ENCODE measurements at regions not wholly inside any gene's neighbourhood (a gene's known extent, or its start where the extent isn't known, plus 50 kb on each side); places are given as distances from the start of the nearest gene placed in this dataset.

DNA sequence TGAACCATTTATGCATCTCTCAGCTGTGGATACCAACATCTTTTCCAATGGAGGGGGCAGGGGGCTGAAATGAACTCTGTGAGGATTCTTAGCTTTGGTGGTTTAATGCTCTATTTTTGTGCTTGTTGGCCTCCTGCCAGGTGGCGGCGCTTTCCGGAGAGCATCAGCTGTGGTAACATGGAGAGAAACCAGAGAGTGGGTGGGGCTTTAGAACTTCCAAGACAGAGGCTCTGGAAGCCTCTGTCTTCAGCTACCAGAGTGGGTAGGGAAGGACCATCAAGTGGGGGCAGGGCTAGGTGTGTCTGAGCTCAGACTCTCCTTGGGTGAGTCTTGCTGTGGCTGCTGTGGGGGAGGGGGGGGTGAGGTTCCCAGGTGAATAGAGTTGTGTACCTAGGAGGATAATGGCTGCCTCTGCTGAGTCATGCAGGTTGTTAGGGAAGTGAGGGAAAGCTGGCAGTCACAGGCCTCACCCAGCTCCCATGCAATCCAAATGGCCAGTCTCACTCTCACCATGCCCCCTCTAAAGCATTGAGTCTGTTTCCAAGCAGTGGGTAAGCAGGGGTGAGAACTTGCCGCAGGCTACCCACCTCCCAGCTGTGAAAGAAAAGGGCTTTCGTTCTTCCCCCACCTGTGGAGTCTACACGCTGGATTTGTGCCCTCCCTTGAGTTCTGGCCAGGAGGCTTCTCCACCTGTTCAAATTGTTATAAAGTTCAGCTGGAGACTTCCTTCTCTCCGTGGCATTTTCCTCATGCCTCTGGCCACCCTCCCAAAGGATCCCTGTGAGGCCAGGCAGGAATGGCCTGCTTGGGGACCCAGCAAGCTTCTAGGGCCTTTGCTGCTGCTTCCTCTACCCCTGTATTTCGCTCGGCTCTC lies 527.0 kb downstream of the NEBL start:
- Histone ChIP-seq H3K27ac (no peak overlapping the region), H3K4me3 (no peak overlapping the region), H3K4me1 (no peaks in the 10 kb centered on the region), H3K27me3 (no peaks in the 10 kb centered on the region), H3K36me3 (no peaks in the 10 kb centered on the region), H3K9me3 (no peaks in the 10 kb centered on the region)
- 89 to 95% methylated on average over 4 to 7 of the region's 9 CpGs for WGBS, 2 donors (ENCODE audit: low coverage in 1 of 2)
- no peak for TF ChIP-seq POLR2A (IDR thresholded peaks at IDR 0.05)
- TF ChIP-seq POLR2AphosphoS5 (IDR thresholded peaks at IDR 0.05), result no peak
- TF ChIP-seq EP300 (IDR thresholded peaks at IDR 0.05), result no peak
- no peak for ATAC-seq

DNA sequence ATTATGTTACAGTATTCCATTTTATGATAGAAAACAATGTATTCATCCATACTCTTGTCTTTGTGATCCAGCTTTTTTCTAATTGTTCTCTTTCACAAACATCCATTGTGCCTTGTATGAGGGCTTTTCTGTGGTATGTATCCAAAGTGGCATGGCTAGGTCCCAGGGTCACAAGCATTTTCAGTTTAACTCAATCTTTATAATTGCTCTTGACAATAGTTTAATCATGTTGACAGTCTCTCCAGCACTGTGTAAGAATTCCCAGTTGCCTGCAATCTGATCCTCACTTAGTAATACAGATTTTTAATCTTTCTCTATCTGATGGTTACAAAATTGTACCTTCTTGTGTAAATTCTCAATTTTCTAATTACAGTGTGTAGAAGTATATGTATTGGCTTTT lies 533.4 kb downstream of the NEBL start:
- Histone ChIP-seq H3K9me3 (no peaks in the 10 kb centered on the region), H3K27ac (no peak overlapping the region), H3K36me3 (no peaks in the 10 kb centered on the region), H3K4me3 (no peak overlapping the region), H3K4me1 (no peaks in the 10 kb centered on the region), H3K27me3 (no peaks in the 10 kb centered on the region)
- TF ChIP-seq POLR2A (IDR thresholded peaks at IDR 0.05) (no peak), POLR2AphosphoS5 (IDR thresholded peaks at IDR 0.05) (no peak), EP300 (IDR thresholded peaks at IDR 0.05) (no peak)
- TF ChIP-seq, protein P1, sequence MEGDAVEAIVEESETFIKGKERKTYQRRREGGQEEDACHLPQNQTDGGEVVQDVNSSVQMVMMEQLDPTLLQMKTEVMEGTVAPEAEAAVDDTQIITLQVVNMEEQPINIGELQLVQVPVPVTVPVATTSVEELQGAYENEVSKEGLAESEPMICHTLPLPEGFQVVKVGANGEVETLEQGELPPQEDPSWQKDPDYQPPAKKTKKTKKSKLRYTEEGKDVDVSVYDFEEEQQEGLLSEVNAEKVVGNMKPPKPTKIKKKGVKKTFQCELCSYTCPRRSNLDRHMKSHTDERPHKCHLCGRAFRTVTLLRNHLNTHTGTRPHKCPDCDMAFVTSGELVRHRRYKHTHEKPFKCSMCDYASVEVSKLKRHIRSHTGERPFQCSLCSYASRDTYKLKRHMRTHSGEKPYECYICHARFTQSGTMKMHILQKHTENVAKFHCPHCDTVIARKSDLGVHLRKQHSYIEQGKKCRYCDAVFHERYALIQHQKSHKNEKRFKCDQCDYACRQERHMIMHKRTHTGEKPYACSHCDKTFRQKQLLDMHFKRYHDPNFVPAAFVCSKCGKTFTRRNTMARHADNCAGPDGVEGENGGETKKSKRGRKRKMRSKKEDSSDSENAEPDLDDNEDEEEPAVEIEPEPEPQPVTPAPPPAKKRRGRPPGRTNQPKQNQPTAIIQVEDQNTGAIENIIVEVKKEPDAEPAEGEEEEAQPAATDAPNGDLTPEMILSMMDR (IDR thresholded peaks at IDR 0.05), result no peak
- ATAC-seq, result no peak

DNA sequence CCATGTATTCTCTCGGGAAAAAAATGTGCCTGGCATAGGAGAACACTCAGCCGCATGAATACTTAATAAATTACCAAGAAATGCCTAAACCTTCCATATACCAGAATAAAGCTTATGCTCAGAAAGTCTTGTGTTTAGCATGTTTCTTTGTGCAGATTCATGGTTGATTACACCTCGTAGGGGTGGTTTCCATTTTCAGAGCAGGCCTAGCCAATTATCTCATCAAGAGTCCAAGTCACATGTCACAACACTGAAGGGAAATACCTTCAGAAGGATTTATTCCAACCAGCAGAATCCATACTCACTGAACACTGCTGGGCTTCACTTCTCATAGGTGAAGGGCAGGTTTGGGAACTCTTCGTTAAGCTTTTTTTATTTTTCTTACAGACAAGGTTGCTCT lies 539.7 kb downstream of the PLXDC2 start:
- Histone ChIP-seq H3K27me3 (no peaks in the 10 kb centered on the region), H3K36me3 (no peaks in the 10 kb centered on the region), H3K4me1 (no peaks in the 10 kb centered on the region), H3K9me3 (no peaks in the 10 kb centered on the region), H3K27ac (no peak overlapping the region), H3K4me3 (no peak overlapping the region)
- ATAC-seq, result no peak
- TF ChIP-seq, protein P1 (IDR thresholded peaks at IDR 0.05), result no peak
- TF ChIP-seq POLR2AphosphoS5 (IDR thresholded peaks at IDR 0.05) (no peak), EP300 (IDR thresholded peaks at IDR 0.05) (no peak), POLR2A (IDR thresholded peaks at IDR 0.05) (no peak)
- WGBS, 2 donors (ENCODE audit: low coverage in 1 of 2), result 79 to 84% methylated on average over 3 to 4 of the region's 4 CpGs

DNA sequence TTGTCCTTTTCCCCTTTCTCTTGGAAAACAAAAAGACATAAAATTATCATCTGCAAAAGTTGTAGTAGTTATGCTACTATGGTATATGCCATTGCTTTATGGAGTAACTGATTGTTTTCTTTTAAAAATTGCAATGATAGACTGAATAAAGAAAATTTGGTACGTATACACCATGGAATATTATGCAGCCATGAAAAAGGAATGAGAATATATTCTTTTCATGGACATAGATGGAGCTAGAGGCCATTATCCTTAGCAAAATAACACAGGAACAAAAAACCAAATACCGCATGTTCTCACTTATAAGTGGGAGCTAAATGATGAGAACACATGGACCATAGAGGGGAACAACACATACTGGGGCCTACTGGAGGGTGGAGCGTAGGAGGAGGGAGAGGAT lies 538.8 kb downstream of the PLXDC2 start:
- Histone ChIP-seq H3K27me3 (no peaks in the 10 kb centered on the region), H3K27ac (no peak overlapping the region), H3K4me3 (no peak overlapping the region), H3K9me3 (no peaks in the 10 kb centered on the region), H3K36me3 (no peaks in the 10 kb centered on the region), H3K4me1 (no peaks in the 10 kb centered on the region)
- WGBS, 2 donors (ENCODE audit: low coverage in 1 of 2), result 77 to 84% methylated on average over 3 of the region's 3 CpGs
- ATAC-seq, result no peak
- TF ChIP-seq POLR2AphosphoS5 (IDR thresholded peaks at IDR 0.05) (no peak), POLR2A (IDR thresholded peaks at IDR 0.05) (no peak), EP300 (IDR thresholded peaks at IDR 0.05) (no peak)
- TF ChIP-seq, protein P1 (IDR thresholded peaks at IDR 0.05), result no peak

DNA sequence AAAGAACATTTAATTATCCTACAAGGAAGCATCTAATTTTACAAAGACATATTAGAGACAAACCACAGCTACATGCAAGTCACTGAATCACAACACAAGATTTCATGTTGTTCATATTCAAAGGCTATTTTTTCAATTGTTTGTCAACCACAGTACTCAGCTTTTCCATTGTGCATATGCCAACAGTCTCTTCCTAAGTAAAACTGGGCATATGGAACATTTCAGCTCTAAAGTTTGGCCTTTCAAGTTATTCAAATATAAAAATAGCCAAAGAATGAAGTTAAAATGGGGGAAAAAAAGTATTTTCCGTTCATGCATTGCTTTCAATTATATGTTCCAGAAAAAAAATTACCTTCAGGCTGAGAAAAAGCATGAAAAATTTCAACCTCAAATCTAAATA lies 537.9 kb downstream of the PLXDC2 start:
- Histone ChIP-seq H3K27me3 (no peaks in the 10 kb centered on the region), H3K36me3 (no peaks in the 10 kb centered on the region), H3K9me3 (no peaks in the 10 kb centered on the region), H3K27ac (no peak overlapping the region), H3K4me1 (no peaks in the 10 kb centered on the region), H3K4me3 (no peak overlapping the region)
- WGBS, 2 donors (ENCODE audit: low coverage in 1 of 2), result 32 to 55% methylated on average over 1 of the region's 1 CpG
- no peak for ATAC-seq
- TF ChIP-seq POLR2AphosphoS5 (IDR thresholded peaks at IDR 0.05) (no peak), EP300 (IDR thresholded peaks at IDR 0.05) (no peak), POLR2A (IDR thresholded peaks at IDR 0.05) (no peak)
- TF ChIP-seq, protein P1 (IDR thresholded peaks at IDR 0.05), result no peak

Measured in gastroesophageal sphincter (tissue), 4 donors.